GM12872 (cell line): ENCODE measurements at regions not wholly inside any gene's neighbourhood (a gene's known extent, or its start where the extent isn't known, plus 50 kb on each side); places are given as distances from the start of the nearest gene placed in this dataset.

Experiments used
- CTCF ChIP-seq: IDR thresholded peaks from 3 replicates; pipeline ENCODE4 v1.5.1; 2011; ENCODE audit warnings: low read depth, mild to moderate bottlenecking, low read length, moderate library complexity; ENCODE audit not compliant: insufficient read depth

- TF ChIP-seq CTCF: no peak
These were observed 101.2 kb upstream of the ERG start for GRCh38 chr21:38599381-38599975.

GRCh38 chr21:38600106-38600505 is 101.8 kb upstream of the ERG start:
- TF ChIP-seq CTCF: no peak

GRCh38 chr21:38605236-38605635 is 107.0 kb upstream of the ERG start:
- no peak for TF ChIP-seq CTCF

- TF ChIP-seq CTCF: no peak
These were observed 111.3 kb upstream of the ERG start for GRCh38 chr21:38609580-38609979.

- TF ChIP-seq CTCF: no peak
These were observed 112.5 kb upstream of the ERG start for GRCh38 chr21:38610623-38611251.

GRCh38 chr21:38611277-38611676 is 113.0 kb upstream of the ERG start:
- no peak for TF ChIP-seq CTCF

- no peak for TF ChIP-seq CTCF
These were observed 115.4 kb upstream of the ERG start for GRCh38 chr21:38613686-38614085.
